ENCODE measurements at regions not wholly inside any gene's neighbourhood (a gene's known extent, or its start where the extent isn't known, plus 50 kb on each side); places are given as distances from the start of the nearest gene placed in this dataset.

DNA sequence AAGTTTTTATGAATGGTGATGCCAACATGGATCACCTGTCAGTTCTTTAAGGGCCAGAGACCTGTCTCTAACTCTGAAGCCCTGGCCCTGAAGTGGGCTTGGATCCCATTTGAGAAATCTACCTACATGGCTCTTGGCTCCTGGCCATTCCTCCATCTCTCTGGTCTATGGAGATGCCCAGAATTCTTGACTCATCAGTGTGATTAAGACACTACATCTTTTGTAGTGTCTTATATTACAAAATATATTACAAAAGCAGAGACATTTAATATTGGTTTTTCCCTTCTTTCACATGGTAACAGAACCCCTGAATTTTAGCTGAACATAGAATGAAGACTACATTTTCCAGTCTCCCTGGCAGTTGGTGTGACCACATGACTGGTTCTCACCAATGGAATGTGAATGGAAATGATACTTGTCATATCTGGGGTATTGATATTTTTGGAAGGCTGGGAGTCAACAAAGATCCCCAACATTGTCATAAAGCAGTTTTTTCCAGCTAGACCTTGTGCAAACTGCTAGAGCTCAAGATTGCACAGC is 198.3 kb downstream of the SREK1 start:
- Histone ChIP-seq H3K9me3 (no peaks in the 10 kb centered on the region), H3K27me3 (no peaks in the 10 kb centered on the region), H3K4me1 (no peaks in the 10 kb centered on the region), H3K4me3 (no peak overlapping the region), H3K36me3 (no peaks in the 10 kb centered on the region), H3K27ac (no peak overlapping the region)
- TF ChIP-seq, protein P1, sequence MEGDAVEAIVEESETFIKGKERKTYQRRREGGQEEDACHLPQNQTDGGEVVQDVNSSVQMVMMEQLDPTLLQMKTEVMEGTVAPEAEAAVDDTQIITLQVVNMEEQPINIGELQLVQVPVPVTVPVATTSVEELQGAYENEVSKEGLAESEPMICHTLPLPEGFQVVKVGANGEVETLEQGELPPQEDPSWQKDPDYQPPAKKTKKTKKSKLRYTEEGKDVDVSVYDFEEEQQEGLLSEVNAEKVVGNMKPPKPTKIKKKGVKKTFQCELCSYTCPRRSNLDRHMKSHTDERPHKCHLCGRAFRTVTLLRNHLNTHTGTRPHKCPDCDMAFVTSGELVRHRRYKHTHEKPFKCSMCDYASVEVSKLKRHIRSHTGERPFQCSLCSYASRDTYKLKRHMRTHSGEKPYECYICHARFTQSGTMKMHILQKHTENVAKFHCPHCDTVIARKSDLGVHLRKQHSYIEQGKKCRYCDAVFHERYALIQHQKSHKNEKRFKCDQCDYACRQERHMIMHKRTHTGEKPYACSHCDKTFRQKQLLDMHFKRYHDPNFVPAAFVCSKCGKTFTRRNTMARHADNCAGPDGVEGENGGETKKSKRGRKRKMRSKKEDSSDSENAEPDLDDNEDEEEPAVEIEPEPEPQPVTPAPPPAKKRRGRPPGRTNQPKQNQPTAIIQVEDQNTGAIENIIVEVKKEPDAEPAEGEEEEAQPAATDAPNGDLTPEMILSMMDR (IDR thresholded peaks at IDR 0.05): no peak
- no peak for TF ChIP-seq EP300 (IDR thresholded peaks at IDR 0.05; ENCODE audit: low read depth)
- TF ChIP-seq POLR2AphosphoS5 (IDR thresholded peaks at IDR 0.05): no peak
- in situ Hi-C loops (cut with MboI; ENCODE audit: low pct_ligation_motif_present in 1 of 4, low pct_unique_long_range_greater_than_20kb in 1 of 4, low sequenced_read_pairs in 3 of 4) (no loop called here), intact Hi-C loops (cut with DNase I; ENCODE audit: low total_unique reads) (no loop called here)
- no peak for DNase-seq

DNA sequence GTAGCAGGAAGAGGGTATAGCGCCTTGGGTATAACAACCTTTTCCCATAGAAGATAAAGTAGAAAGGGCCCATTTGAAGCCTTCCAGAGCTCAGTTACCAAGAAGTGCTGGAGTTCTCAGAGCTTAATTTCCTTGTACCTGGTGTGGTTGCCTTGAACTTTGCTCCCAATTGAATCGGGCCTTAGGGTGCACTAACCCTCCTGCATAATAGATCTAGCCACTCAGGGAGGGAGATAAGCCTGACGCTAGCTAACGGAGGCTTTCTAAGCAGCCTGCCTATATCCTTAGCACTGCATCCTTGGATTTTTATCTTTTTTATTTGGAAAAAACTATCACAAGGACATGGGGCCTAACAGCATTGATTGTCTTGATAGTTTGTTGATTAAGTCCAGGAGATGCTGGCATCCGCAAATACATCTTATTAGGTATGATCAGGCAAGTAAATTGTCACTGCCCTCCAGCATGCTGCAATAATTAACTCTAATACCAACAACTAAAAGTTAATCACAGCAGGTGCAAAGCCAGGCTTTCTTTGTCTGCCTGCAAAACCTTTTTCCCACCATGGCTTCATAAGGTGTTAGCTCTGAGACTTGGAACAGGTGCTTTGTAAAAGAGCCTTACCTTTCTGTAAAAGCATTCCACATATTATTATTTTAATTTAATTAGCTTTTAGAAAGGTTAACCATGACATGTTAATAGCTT is 199.4 kb downstream of the SREK1 start:
- in situ Hi-C loops (cut with MboI; ENCODE audit: low pct_ligation_motif_present in 1 of 4, low pct_unique_long_range_greater_than_20kb in 1 of 4, low sequenced_read_pairs in 3 of 4): no loop called here
- WGBS, 2 donors (ENCODE audit: low coverage in 1 of 2): 73 to 81% methylated on average over 3 to 5 of the region's 5 CpGs
- no peak overlapping the region for H3K27ac ChIP-seq
- H3K36me3 ChIP-seq: no peaks in the 10 kb centered on the region
- intact Hi-C loops (cut with DNase I; ENCODE audit: low total_unique reads): no loop called here
- H3K4me1 ChIP-seq: no peaks in the 10 kb centered on the region
- H3K27me3 ChIP-seq: no peaks in the 10 kb centered on the region
- no peaks in the 10 kb centered on the region for H3K9me3 ChIP-seq
- no peak overlapping the region for H3K4me3 ChIP-seq
- no peak for DNase-seq
- TF ChIP-seq POLR2A (IDR thresholded peaks at IDR 0.05): no peak
- TF ChIP-seq, protein P1 (IDR thresholded peaks at IDR 0.05): no peak
- TF ChIP-seq POLR2AphosphoS5 (IDR thresholded peaks at IDR 0.05): no peak
- no peak for TF ChIP-seq EP300 (IDR thresholded peaks at IDR 0.05; ENCODE audit: low read depth)

DNA sequence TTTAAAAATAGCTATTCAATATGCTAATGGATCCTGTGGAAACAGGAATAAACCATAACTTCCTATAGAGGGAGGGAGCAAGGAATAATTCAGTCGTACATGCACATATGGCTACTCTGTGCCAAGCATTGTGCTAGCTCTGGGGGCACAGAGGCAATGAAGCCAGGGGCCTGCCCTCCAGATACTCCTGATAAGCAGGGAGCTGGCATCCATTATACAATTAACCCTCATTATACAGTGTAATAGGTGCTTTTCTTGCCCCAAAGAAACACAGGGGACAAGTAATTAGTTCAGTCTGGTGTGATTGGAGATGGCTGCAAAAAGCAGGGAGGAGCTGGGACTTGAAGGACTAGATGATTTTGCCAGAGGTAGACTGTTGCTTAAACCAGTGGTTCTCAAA is 200.4 kb downstream of the SREK1 start:
- H3K27ac ChIP-seq: no peak overlapping the region
- no peak for TF ChIP-seq EP300 (IDR thresholded peaks at IDR 0.05; ENCODE audit: low read depth)
- TF ChIP-seq, protein P1 (IDR thresholded peaks at IDR 0.05): no peak
- TF ChIP-seq POLR2AphosphoS5 (IDR thresholded peaks at IDR 0.05): no peak
- TF ChIP-seq POLR2A (IDR thresholded peaks at IDR 0.05): no peak
- intact Hi-C loops (cut with DNase I; ENCODE audit: low total_unique reads) (no loop called here), in situ Hi-C loops (cut with MboI; ENCODE audit: low pct_ligation_motif_present in 1 of 4, low pct_unique_long_range_greater_than_20kb in 1 of 4, low sequenced_read_pairs in 3 of 4) (no loop called here)
- no peak for DNase-seq
- H3K4me3 ChIP-seq: no peak overlapping the region
- WGBS, 2 donors (ENCODE audit: low coverage in 1 of 2): 90 to 100% methylated on average over 1 of the region's 1 CpG
- no peaks in the 10 kb centered on the region for H3K4me1 ChIP-seq
- H3K9me3 ChIP-seq: no peaks in the 10 kb centered on the region
- H3K36me3 ChIP-seq: no peaks in the 10 kb centered on the region
- H3K27me3 ChIP-seq: no peaks in the 10 kb centered on the region

DNA sequence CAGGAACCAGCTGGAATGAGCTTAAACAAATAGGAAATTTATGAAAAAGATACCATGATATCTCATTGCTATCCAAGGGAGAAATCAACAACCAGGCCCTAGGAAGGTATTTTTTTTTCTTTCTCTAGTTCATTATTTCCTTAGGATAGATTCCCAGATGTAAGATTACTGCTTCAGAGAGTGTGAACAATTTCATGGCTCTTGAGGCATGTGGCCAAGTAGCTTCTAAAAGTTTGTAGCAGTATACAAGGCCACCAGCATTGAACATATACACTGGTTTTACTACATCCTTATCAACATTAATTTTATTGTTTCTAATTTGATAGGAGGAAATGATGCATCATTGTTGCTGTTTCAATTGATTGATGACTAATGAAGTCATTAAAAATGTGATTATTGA is 201.2 kb downstream of the SREK1 start:
- Histone ChIP-seq H3K9me3 (no peaks in the 10 kb centered on the region), H3K27ac (no peak overlapping the region), H3K27me3 (no peaks in the 10 kb centered on the region), H3K36me3 (no peaks in the 10 kb centered on the region), H3K4me1 (no peaks in the 10 kb centered on the region), H3K4me3 (no peak overlapping the region)
- TF ChIP-seq EP300 (IDR thresholded peaks at IDR 0.05; ENCODE audit: low read depth): no peak
- TF ChIP-seq, protein P1 (IDR thresholded peaks at IDR 0.05): no peak
- no peak for TF ChIP-seq POLR2A (IDR thresholded peaks at IDR 0.05)
- TF ChIP-seq POLR2AphosphoS5 (IDR thresholded peaks at IDR 0.05): no peak
- in situ Hi-C loops (cut with MboI; ENCODE audit: low pct_ligation_motif_present in 1 of 4, low pct_unique_long_range_greater_than_20kb in 1 of 4, low sequenced_read_pairs in 3 of 4): no loop called here
- no peak for DNase-seq
- intact Hi-C loops (cut with DNase I; ENCODE audit: low total_unique reads): no loop called here
